Pancreas (tissue), 10 donors: ENCODE measurements at regions not wholly inside any gene's neighbourhood (a gene's known extent, or its start where the extent isn't known, plus 50 kb on each side); places are given as distances from the start of the nearest gene placed in this dataset.

Experiments
- ATAC-seq, 4 donors: fragments of 200-7000 bp; cut with Tn5 transposase; one replicate each; pipeline versions ENCODE4 v1.8.0 to v1.9.1; 2020; ENCODE audit warnings: mild to moderate bottlenecking in 4 of 4, moderate library complexity in 4 of 4
- DNase-seq, 6 donors: peaks; one replicate each; pipeline ENCODE4 v3.0.0-alpha.2; 2020
- FAIRE-seq: peaks from 2 replicates; lab custom pipeline; 2012; peaks lifted over from hg19 to GRCh38; lab: Jason Lieb, UNC
- H3K27ac ChIP-seq, 4 donors: fragments of 200-600 bp; sonication (generic); 1 replicate in 3 of 4; 2 replicates in 1 of 4; pipeline versions ENCODE4 v1.5.0 to v1.8.0; 2020
- H3K27me3 ChIP-seq, 4 donors: fragments of 200-600 bp; one replicate each; pipeline ENCODE4 v1.8.0; 2021
- H3K36me3 ChIP-seq, 3 donors: fragments of 200-600 bp; sonication (generic) in 1 of 3; one replicate each; pipeline versions ENCODE4 v1.5.0 to v1.8.0; 2020 to 2021
- H3K4me1 ChIP-seq, 3 donors: fragments of 200-600 bp; one replicate each; pipeline ENCODE4 v1.8.0; 2021
- H3K4me3 ChIP-seq, 4 donors: fragments of 200-600 bp; sonication (generic) in 2 of 4; one replicate each; pipeline versions ENCODE4 v1.5.0 to v1.8.0; 2020 to 2021
- H3K9me3 ChIP-seq, 4 donors: fragments of 200-600 bp; one replicate each; pipeline ENCODE4 v1.8.0; 2021
- WGBS, 2 donors: extraction: QIAGEN DNeasy Blood & Tissue Kit; methylation state at CpG; one replicate each; pipeline ENCODE4 v1.1.7; 2013; 5-methylcytosine and 5-hydroxymethylcytosine counted together
- intact Hi-C, 3 donors: fragments of 100-400 bp; cut with DNase I; formaldehyde crosslinking; loops; one replicate each; pipeline versions ENCODE4 v1.11.1 to v1.14.2; 2022
- TF ChIP-seq, protein P1 (sequence below), 4 donors: fragments of 200-600 bp; sonication (generic) in 3 of 4; IDR thresholded peaks; one replicate each; pipeline versions ENCODE4 v1.5.0 to v1.8.0; 2021; ENCODE audit warnings: antibody characterized with exemption in 4 of 4
- donor health status: healthy with polysubstance abuse.
- donor health status: DM: no; HTN: no; CAD: no; lungs with moderate emphysema.
- donor health status: DM: no; HTN: no; CAD: no.
- donor health status: control.
- donor health status: control.
- donor health status: Bipolar disorder and iron deficiency.
- donor health status: DM: yes; HTN: yes; CAD: no.
- donor health status: DM: no; HTN: no; CAD: no.
- donor health status: DM: no; HTN: no; CAD: no.
- donor health status: DM: yes; HTN: yes; CAD: no.

DNA sequence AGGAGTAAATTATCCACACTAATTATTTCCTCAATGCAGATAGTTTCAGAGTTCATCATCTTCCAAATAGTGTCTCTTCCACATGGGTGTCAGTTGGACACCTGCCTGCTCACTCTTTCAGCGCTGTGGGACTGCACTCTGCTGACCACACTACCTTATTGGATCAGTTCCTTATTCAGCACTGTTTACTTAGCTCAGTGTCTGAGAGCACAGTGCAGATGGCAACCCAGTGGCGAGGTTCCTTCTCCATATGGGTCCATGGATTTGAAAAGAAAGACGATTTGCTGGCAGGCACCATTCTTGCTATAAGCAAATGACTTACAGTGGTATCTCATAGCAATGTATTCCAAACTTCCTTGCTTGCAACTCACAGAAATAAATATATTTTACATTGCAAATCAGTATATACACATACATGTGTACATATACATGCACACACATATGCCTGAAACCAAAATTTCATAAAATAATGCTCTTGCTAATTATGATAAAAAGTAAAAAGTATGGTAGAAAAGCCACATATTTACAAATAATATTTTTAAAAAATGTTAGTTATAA, 354.8 kb downstream of the INSIG2 start:
- WGBS, 2 donors = 72 to 77% methylated on average over 3 of the region's 3 CpGs
- no peaks in the 10 kb centered on the region for H3K9me3 ChIP-seq
- DNase-seq (no peak), ATAC-seq (peak in 3 of 4 donors; percentile 32 to 34 (median 32)), FAIRE-seq (no peak)
- no peaks in the 10 kb centered on the region for H3K27me3 ChIP-seq
- H3K4me3 ChIP-seq = no peak overlapping the region
- no peaks in the 10 kb centered on the region for H3K36me3 ChIP-seq
- no peak overlapping the region for H3K27ac ChIP-seq
- TF ChIP-seq, protein P1, sequence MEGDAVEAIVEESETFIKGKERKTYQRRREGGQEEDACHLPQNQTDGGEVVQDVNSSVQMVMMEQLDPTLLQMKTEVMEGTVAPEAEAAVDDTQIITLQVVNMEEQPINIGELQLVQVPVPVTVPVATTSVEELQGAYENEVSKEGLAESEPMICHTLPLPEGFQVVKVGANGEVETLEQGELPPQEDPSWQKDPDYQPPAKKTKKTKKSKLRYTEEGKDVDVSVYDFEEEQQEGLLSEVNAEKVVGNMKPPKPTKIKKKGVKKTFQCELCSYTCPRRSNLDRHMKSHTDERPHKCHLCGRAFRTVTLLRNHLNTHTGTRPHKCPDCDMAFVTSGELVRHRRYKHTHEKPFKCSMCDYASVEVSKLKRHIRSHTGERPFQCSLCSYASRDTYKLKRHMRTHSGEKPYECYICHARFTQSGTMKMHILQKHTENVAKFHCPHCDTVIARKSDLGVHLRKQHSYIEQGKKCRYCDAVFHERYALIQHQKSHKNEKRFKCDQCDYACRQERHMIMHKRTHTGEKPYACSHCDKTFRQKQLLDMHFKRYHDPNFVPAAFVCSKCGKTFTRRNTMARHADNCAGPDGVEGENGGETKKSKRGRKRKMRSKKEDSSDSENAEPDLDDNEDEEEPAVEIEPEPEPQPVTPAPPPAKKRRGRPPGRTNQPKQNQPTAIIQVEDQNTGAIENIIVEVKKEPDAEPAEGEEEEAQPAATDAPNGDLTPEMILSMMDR (IDR thresholded peaks at IDR 0.05) = no peak
- H3K4me1 ChIP-seq = peaks cover 0 to 3% (median 0%) of the 10 kb centered on the region in 3 donors
- intact Hi-C loops = no loop called here

DNA sequence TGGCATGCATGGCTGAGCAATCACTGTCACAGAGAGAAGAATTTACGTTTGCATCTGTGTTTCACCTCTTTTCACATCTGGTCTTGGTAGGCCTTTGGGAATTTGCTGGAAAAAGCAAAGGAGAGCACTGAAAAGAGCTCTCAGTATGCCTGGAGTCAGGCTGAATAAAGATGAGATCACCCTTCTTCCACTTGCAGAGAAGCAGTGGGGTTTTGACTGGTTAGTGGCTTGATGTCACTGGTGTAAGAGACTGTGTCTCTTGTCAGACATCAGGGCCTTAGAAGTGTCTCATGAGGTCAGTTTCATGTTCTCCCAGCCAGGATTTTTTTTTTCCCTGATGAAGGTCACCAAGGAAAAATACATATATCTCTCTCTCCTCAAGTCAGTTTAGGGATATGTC, 353.8 kb downstream of the INSIG2 start:
- H3K27me3 ChIP-seq = no peaks in the 10 kb centered on the region
- no peak for DNase-seq
- H3K36me3 ChIP-seq = no peaks in the 10 kb centered on the region
- no peaks in the 10 kb centered on the region for H3K9me3 ChIP-seq
- whole genome bisulfite sequencing, 2 donors = 60 to 72% methylated on average over 1 of the region's 1 CpG
- no peak overlapping the region for H3K27ac ChIP-seq
- FAIRE-seq = no peak
- TF ChIP-seq, protein P1 (IDR thresholded peaks at IDR 0.05) = no peak
- intact Hi-C loops = no loop called here
- H3K4me1 ChIP-seq = peaks cover 0 to 3% (median 0%) of the 10 kb centered on the region in 3 donors
- ATAC-seq = no peak
- no peak overlapping the region for H3K4me3 ChIP-seq

DNA sequence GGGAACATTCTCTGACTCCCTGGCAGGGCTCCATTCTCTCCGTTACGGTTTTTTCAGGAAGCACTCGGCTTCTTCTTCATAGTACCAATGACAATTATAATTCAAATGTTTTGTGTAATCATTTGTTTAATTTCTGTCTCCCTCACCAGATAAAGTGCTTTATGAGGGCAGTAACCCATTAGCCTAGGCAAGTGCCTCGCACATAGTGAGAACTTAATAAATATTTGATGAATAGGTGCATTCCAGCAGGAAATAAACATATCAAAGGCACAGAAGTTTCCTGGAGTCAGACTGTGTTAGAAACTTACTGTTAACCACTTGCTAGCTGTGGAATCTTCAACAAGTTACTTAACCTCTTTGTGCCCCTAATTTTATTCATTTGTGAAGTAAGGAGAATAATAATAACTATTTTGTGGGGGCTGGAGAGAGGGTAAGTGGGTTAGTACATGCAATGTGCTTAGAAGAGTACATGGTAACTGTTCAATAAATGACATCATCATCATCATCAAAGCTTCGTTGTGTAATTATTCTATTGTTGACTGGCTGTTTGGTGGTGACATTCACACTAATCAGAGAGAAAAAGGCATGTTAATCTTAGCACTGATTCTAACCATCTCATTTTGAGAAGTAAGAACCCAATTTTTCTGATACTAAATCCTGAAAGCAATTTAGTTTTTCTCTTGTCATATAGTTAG, 352.3 kb downstream of the INSIG2 start:
- Histone ChIP-seq H3K4me3 (no peak overlapping the region), H3K9me3 (no peaks in the 10 kb centered on the region), H3K27me3 (no peaks in the 10 kb centered on the region), H3K4me1 (peaks cover 0 to 3% (median 0%) of the 10 kb centered on the region in 3 donors), H3K27ac (no peak overlapping the region), H3K36me3 (no peaks in the 10 kb centered on the region)
- ATAC-seq (no peak), FAIRE-seq (no peak), DNase-seq (no peak)
- 40 to 43% methylated on average over 5 of the region's 5 CpGs for WGBS, 2 donors
- intact Hi-C loops = no loop called here
- TF ChIP-seq, protein P1 (IDR thresholded peaks at IDR 0.05) = no peak

DNA sequence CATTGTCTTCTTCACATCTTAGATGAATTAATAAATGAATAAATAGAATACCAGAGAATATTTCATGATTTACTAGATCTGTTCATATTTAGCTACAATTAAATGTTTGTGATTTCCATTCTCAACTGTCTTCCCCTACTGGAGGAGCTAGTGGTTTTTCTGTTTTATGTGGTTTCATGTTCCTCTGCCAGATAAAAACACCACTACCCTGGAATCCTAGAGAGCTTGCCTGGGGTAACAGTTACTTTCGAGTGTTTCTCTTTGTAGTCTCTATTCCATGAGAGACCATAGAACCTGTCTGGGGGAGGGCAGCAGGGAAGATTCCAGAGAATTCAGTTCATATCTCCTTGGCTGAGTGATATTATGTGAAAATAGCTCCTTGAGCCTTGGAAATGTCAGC, 349.2 kb downstream of the INSIG2 start:
- no peaks in the 10 kb centered on the region for H3K9me3 ChIP-seq
- H3K4me3 ChIP-seq = no peak overlapping the region
- DNase-seq (no peak), ATAC-seq (no peak), FAIRE-seq (no peak)
- WGBS, 2 donors = 81 to 84% methylated on average over 1 of the region's 1 CpG
- no peak overlapping the region for H3K27ac ChIP-seq
- H3K27me3 ChIP-seq = no peaks in the 10 kb centered on the region
- no peaks in the 10 kb centered on the region for H3K36me3 ChIP-seq
- H3K4me1 ChIP-seq = no peaks in the 10 kb centered on the region
- intact Hi-C loops = no loop called here
- TF ChIP-seq, protein P1 (IDR thresholded peaks at IDR 0.05) = no peak

DNA sequence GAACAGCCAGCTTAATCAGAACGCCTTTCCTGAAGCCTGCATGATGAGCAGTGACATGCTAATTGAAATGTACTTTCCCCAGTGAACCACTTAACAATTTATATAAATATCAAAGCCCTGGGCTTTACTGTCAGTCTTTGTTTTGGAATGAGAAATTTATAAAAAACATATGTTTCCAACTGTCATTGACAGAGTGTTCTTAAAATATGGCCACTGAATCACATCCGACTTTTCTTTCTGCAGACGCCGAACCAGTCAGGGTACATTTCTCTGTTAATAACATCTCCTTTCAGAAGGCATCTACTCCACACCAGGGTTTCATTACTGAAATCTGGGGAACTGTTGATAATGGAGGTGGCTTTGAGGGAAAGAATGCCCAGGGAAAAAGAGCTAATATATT, 343.7 kb downstream of the INSIG2 start:
- Histone ChIP-seq H3K36me3 (no peaks in the 10 kb centered on the region), H3K4me3 (no peak overlapping the region), H3K27ac (no peak overlapping the region), H3K9me3 (no peaks in the 10 kb centered on the region), H3K4me1 (no peaks in the 10 kb centered on the region), H3K27me3 (no peaks in the 10 kb centered on the region)
- FAIRE-seq (no peak), ATAC-seq (no peak), DNase-seq (no peak)
- 86 to 87% methylated on average over 4 of the region's 4 CpGs for WGBS, 2 donors
- intact Hi-C loops = no loop called here
- TF ChIP-seq, protein P1 (IDR thresholded peaks at IDR 0.05) = no peak
